H9 (cell line): ENCODE measurements at regions not wholly inside any gene's neighbourhood (a gene's known extent, or its start where the extent isn't known, plus 50 kb on each side); places are given as distances from the start of the nearest gene placed in this dataset.

Experiments used
- DNase-seq: peaks from one replicate; pipeline ENCODE4 v3.0.0-alpha.2; 2017
- H2AFZ ChIP-seq: one replicate; pipeline ENCODE4 v1.6.1; 2013; ENCODE audit warnings: mild to moderate bottlenecking, low read length, control low read depth, moderate library complexity
- H2AK5ac ChIP-seq: 2 replicates; pipeline ENCODE4 v1.6.1; 2013; ENCODE audit warnings: low read length, control low read depth, mixed read lengths; ENCODE audit not compliant: insufficient read length
- H2BK120ac ChIP-seq: one replicate; pipeline ENCODE4 v1.6.1; 2013; ENCODE audit warnings: low read depth, mild to moderate bottlenecking, low read length, control low read depth, inconsistent platforms; ENCODE audit not compliant: poor library complexity, severe bottlenecking
- H2BK12ac ChIP-seq: 2 replicates; pipeline ENCODE4 v1.6.1; 2013; ENCODE audit warnings: low read length, control low read depth, mixed read lengths, low read depth; ENCODE audit not compliant: insufficient read length
- H2BK15ac ChIP-seq: 2 replicates; pipeline ENCODE4 v1.6.1; 2013; ENCODE audit warnings: low read depth, low read length, control low read depth
- H2BK20ac ChIP-seq: one replicate; pipeline ENCODE4 v1.6.1; 2013; ENCODE audit warnings: low read depth, mild to moderate bottlenecking, low read length, control low read depth, inconsistent platforms; ENCODE audit not compliant: poor library complexity, severe bottlenecking
- H2BK5ac ChIP-seq: 2 replicates; pipeline ENCODE4 v1.6.1; 2013; ENCODE audit warnings: low read length, control low read depth, mixed read lengths; ENCODE audit not compliant: insufficient read length
- H3K14ac ChIP-seq: 2 replicates; pipeline ENCODE4 v1.6.1; 2013; ENCODE audit warnings: low read length, control low read depth; ENCODE audit not compliant: insufficient read depth
- H3K18ac ChIP-seq: 2 replicates; pipeline ENCODE4 v1.6.1; 2013; ENCODE audit warnings: low read depth, mild to moderate bottlenecking, mixed read lengths, low read length, control low read depth; ENCODE audit not compliant: insufficient read length
- H3K23ac ChIP-seq: 2 replicates; pipeline ENCODE4 v1.6.1; 2013; ENCODE audit warnings: low read length, control low read depth, mixed read lengths, low read depth; ENCODE audit not compliant: insufficient read length
- H3K23me2 ChIP-seq: 2 replicates; pipeline ENCODE4 v1.6.1; 2013; ENCODE audit warnings: low read depth, mild to moderate bottlenecking, mixed read lengths, low read length, control low read depth; ENCODE audit not compliant: insufficient read length, poor library complexity, severe bottlenecking
- H3K27ac ChIP-seq: 2 replicates; pipeline ENCODE4 v1.5.1; 2013; ENCODE audit warnings: low read length, control low read depth, mixed read lengths, low read depth; ENCODE audit not compliant: insufficient read length
- H3K27me3 ChIP-seq: 2 replicates; pipeline ENCODE4 v1.6.1; 2013; ENCODE audit warnings: low read length, control low read depth, inconsistent platforms; ENCODE audit not compliant: insufficient read depth
- H3K4ac ChIP-seq: 2 replicates; pipeline ENCODE4 v1.6.1; 2013; ENCODE audit warnings: low read depth, mild to moderate bottlenecking, control low read depth, inconsistent platforms, low read length, moderate library complexity
- H3K4me1 ChIP-seq: 2 replicates; pipeline ENCODE4 v1.6.1; 2013; ENCODE audit warnings: low read length, control low read depth, inconsistent platforms; ENCODE audit not compliant: insufficient read depth
- H3K4me2 ChIP-seq: 2 replicates; pipeline ENCODE4 v1.6.1; 2013; ENCODE audit warnings: low read length, control low read depth, mixed read lengths; ENCODE audit not compliant: insufficient read length, insufficient read depth
- H3K56ac ChIP-seq: 2 replicates; pipeline ENCODE4 v1.6.1; 2013; ENCODE audit warnings: low read depth, mild to moderate bottlenecking, mixed read lengths, low read length, control low read depth; ENCODE audit not compliant: insufficient read length
- H3K79me1 ChIP-seq: 2 replicates; pipeline ENCODE4 v1.6.1; 2013; ENCODE audit warnings: low read depth, mild to moderate bottlenecking, moderate library complexity, low read length, control low read depth, inconsistent platforms; ENCODE audit not compliant: insufficient read depth, poor library complexity, severe bottlenecking
- H3K79me2 ChIP-seq: 2 replicates; pipeline ENCODE4 v1.6.1; 2013; ENCODE audit warnings: low read length, control low read depth, inconsistent platforms; ENCODE audit not compliant: insufficient read depth
- H3K9ac ChIP-seq: 2 replicates; pipeline ENCODE4 v1.6.1; 2013; ENCODE audit warnings: low read length, control low read depth, mixed read lengths; ENCODE audit not compliant: insufficient read length; ENCODE audit errors: extremely low read depth
- H3K9me3 ChIP-seq: one replicate; pipeline ENCODE4 v1.6.1; 2013; ENCODE audit warnings: low read depth, low read length, inconsistent platforms; ENCODE audit not compliant: control insufficient read depth
- H3T11ph ChIP-seq: one replicate; pipeline ENCODE4 v1.6.1; 2013; ENCODE audit warnings: mild to moderate bottlenecking, low read length, control low read depth, inconsistent platforms
- H4K20me1 ChIP-seq: one replicate; pipeline ENCODE4 v1.6.1; 2013; ENCODE audit not compliant: control insufficient read depth, insufficient read length, insufficient read depth
- H4K5ac ChIP-seq: 2 replicates; pipeline ENCODE4 v1.6.1; 2013; ENCODE audit warnings: low read depth, mild to moderate bottlenecking, mixed read lengths, low read length, control low read depth; ENCODE audit not compliant: insufficient read length
- H4K8ac ChIP-seq: replicated peaks from 2 replicates; pipeline ENCODE4 v1.6.1; 2013; ENCODE audit warnings: low read length, control low read depth, mixed read lengths, low read depth; ENCODE audit not compliant: insufficient read length
- H4K91ac ChIP-seq: 2 replicates; pipeline ENCODE4 v1.6.1; 2013; ENCODE audit warnings: low read depth, mild to moderate bottlenecking, moderate library complexity, mixed read lengths, low read length, control low read depth; ENCODE audit not compliant: insufficient read length
- H3K27ac Mint-ChIP-seq, 3 experiments: 2 replicates in 2 of 3; 3 replicates in 1 of 3; pipeline ENCODE4 v1.8.0; 2020 to 2021; ENCODE audit warnings: mixed read lengths in 3 of 3, mild to moderate bottlenecking in 1 of 3, moderate library complexity in 1 of 3
- H3K27me3 Mint-ChIP-seq: 2 replicates; pipeline ENCODE4 v1.8.0; 2021; ENCODE audit warnings: low read depth, mild to moderate bottlenecking, moderate library complexity, mixed read lengths
- H3K36me3 Mint-ChIP-seq, 3 experiments: 2 replicates in 2 of 3; 3 replicates in 1 of 3; pipeline ENCODE4 v1.8.0; 2020 to 2021; ENCODE audit warnings: low read depth in 3 of 3, mixed read lengths in 3 of 3; ENCODE audit not compliant: insufficient read depth in 1 of 3
- H3K4me1 Mint-ChIP-seq, 2 experiments: 2 replicates each; pipeline ENCODE4 v1.8.0; 2020; ENCODE audit warnings: mixed read lengths in 2 of 2
- H3K4me3 Mint-ChIP-seq, 2 experiments: 2 replicates in 1 of 2; 3 replicates in 1 of 2; pipeline ENCODE4 v1.8.0; 2020 to 2021; ENCODE audit warnings: mild to moderate bottlenecking in 2 of 2, mixed read lengths in 2 of 2, moderate library complexity in 1 of 2
- H3K9me3 Mint-ChIP-seq, 2 experiments: 2 replicates in 1 of 2; 3 replicates in 1 of 2; pipeline ENCODE4 v1.8.0; 2020; ENCODE audit warnings: mild to moderate bottlenecking in 2 of 2, mixed read lengths in 2 of 2, moderate library complexity in 1 of 2
- CTCF ChIP-seq: fragments of 200-600 bp; sonication (generic); conservative IDR thresholded peaks from 3 replicates; pipeline ENCODE4 v1.8.0; 2021; ENCODE audit warnings: antibody characterized with exemption, mild to moderate bottlenecking
- WGBS: extraction: QIAGEN DNeasy Blood & Tissue Kit; methylation state at CpG from one replicate; pipeline ENCODE4 v1.1.7; 2013; ENCODE audit warnings: missing lambda C conversion rate, low lambda C conversion rate, mixed read lengths; ENCODE audit not compliant: insufficient read length; ENCODE audit errors: extremely low coverage; 5-methylcytosine and 5-hydroxymethylcytosine counted together

GRCh38 chr6:140775061-140775460 is 1357.7 kb upstream of the GJE1 start:
- no peak overlapping the region for H3K9ac ChIP-seq
- H2BK12ac ChIP-seq, result no peak overlapping the region
- H3K23me2 ChIP-seq, result no peaks in the 10 kb centered on the region
- no peak overlapping the region for H2BK15ac ChIP-seq
- H3K4me2 ChIP-seq, result no peak overlapping the region
- no peak overlapping the region for H3K4ac ChIP-seq
- no peak overlapping the region for H3K27ac ChIP-seq
- H3K9me3 Mint-ChIP-seq, result peaks cover 15 to 16% of the 10 kb centered on the region in 2 experiments; a peak in 4 of 5 replicates
- no peak overlapping the region for H2BK5ac ChIP-seq
- H3T11ph ChIP-seq, result no peak overlapping the region
- no peaks in the 10 kb centered on the region for H3K27me3 ChIP-seq
- no peaks in the 10 kb centered on the region for H3K79me1 ChIP-seq
- WGBS, result no CpG with 5 or more reads among the region's 3 CpGs
- H3K79me2 ChIP-seq, result no peaks in the 10 kb centered on the region
- H4K5ac ChIP-seq, result no peak overlapping the region
- no peaks in the 10 kb centered on the region for H3K9me3 ChIP-seq
- H3K4me3 Mint-ChIP-seq, result no peak overlapping the region
- no peak overlapping the region for H4K8ac ChIP-seq
- H4K91ac ChIP-seq, result no peak overlapping the region
- no peak overlapping the region for H3K14ac ChIP-seq
- peaks cover 10 to 15% (median 13%) of the 10 kb centered on the region in 3 experiments for H3K36me3 Mint-ChIP-seq
- H2AK5ac ChIP-seq, result no peak overlapping the region
- no peak overlapping the region for H3K27ac Mint-ChIP-seq
- no peaks in the 10 kb centered on the region for H3K4me1 Mint-ChIP-seq
- H4K20me1 ChIP-seq, result no peaks in the 10 kb centered on the region
- no peak for TF ChIP-seq CTCF
- no peaks in the 10 kb centered on the region for H3K27me3 Mint-ChIP-seq
- H3K23ac ChIP-seq, result no peak overlapping the region
- DNase-seq, result no peak
- no peak overlapping the region for H3K18ac ChIP-seq
- no peak overlapping the region for H2BK120ac ChIP-seq
- H3K56ac ChIP-seq, result no peak overlapping the region
- H2AFZ ChIP-seq, result no peak overlapping the region
- no peak overlapping the region for H2BK20ac ChIP-seq
- no peaks in the 10 kb centered on the region for H3K4me1 ChIP-seq
